Hepatocyte (in vitro differentiated cells): ENCODE measurements at regions not wholly inside any gene's neighbourhood (a gene's known extent, or its start where the extent isn't known, plus 50 kb on each side); places are given as distances from the start of the nearest gene placed in this dataset.

ENCODE experiments used
- DNase-seq: peaks from one replicate; pipeline ENCODE4 v3.0.0-alpha.2; 2016; ENCODE audit warnings: low spot score
- H2AFZ ChIP-seq: fragments of 200-600 bp; sonication (generic); 2 replicates; pipeline ENCODE4 v1.6.0; 2016; ENCODE audit warnings: antibody characterized with exemption, mild to moderate bottlenecking
- H3K27ac ChIP-seq: fragments of 200-600 bp; sonication (generic); 2 replicates; pipeline ENCODE4 v1.5.1; 2016; ENCODE audit warnings: mild to moderate bottlenecking
- H3K27me3 ChIP-seq: fragments of 200-600 bp; sonication (generic); 2 replicates; pipeline ENCODE4 v1.6.1; 2016
- H3K36me3 ChIP-seq: fragments of 200-600 bp; sonication (generic); replicated peaks from 2 replicates; pipeline ENCODE4 v1.5.1; 2016; ENCODE audit warnings: low read depth; ENCODE audit not compliant: insufficient read depth
- H3K4me1 ChIP-seq: fragments of 200-600 bp; sonication (generic); 2 replicates; pipeline ENCODE4 v1.5.1; 2016; ENCODE audit warnings: mild to moderate bottlenecking, moderate library complexity; ENCODE audit not compliant: insufficient read depth
- H3K4me2 ChIP-seq: fragments of 200-600 bp; sonication (generic); 2 replicates; pipeline ENCODE4 v1.6.0; 2016
- H3K4me3 ChIP-seq: fragments of 200-600 bp; sonication (generic); 2 replicates; pipeline ENCODE4 v1.5.1; 2016; ENCODE audit warnings: mild to moderate bottlenecking
- H3K79me2 ChIP-seq: fragments of 200-600 bp; sonication (generic); 2 replicates; pipeline ENCODE4 v1.6.0; 2017; ENCODE audit warnings: mild to moderate bottlenecking
- H3K9me2 ChIP-seq: fragments of 200-600 bp; sonication (generic); replicated peaks from 2 replicates; pipeline ENCODE4 v1.6.0; 2017; ENCODE audit warnings: mild to moderate bottlenecking; ENCODE audit not compliant: insufficient read depth
- H3K9me3 ChIP-seq: fragments of 200-600 bp; sonication (generic); 2 replicates; pipeline ENCODE4 v1.5.1; 2016; ENCODE audit warnings: low read depth, mild to moderate bottlenecking
- H4K20me1 ChIP-seq: fragments of 200-600 bp; sonication (generic); 2 replicates; pipeline ENCODE4 v1.6.0; 2016; ENCODE audit warnings: mild to moderate bottlenecking; ENCODE audit not compliant: insufficient read depth, poor library complexity, severe bottlenecking
- CTCF ChIP-seq: fragments of 200-600 bp; sonication (generic); IDR thresholded peaks from 2 replicates; pipeline ENCODE4 v1.5.1; 2016; ENCODE audit warnings: antibody characterized with exemption, mild to moderate bottlenecking; ENCODE audit not compliant: poor library complexity
- EZH2 ChIP-seq: fragments of 200-600 bp; sonication (generic); IDR thresholded peaks from 2 replicates; pipeline ENCODE4 v1.6.1; 2016; ENCODE audit warnings: antibody characterized with exemption, mild to moderate bottlenecking, borderline replicate concordance
- EZH2phosphoT487 ChIP-seq: fragments of 200-600 bp; sonication (generic); IDR thresholded peaks from one replicate; pipeline ENCODE4 v1.6.1; 2018; ENCODE audit warnings: antibody characterized with exemption, mild to moderate bottlenecking, low read depth, moderate library complexity; ENCODE audit not compliant: unreplicated experiment, severe bottlenecking
- WGBS: methylation state at CpG from one replicate; pipeline ENCODE4 v1.1.6; 2016; ENCODE audit warnings: low lambda C conversion rate; ENCODE audit errors: missing lambda C conversion rate; 5-methylcytosine and 5-hydroxymethylcytosine counted together

GRCh38 chr11:134578807-134579723 is 167.0 kb upstream of the B3GAT1 start:
- H4K20me1 ChIP-seq = no peaks in the 10 kb centered on the region
- H3K27me3 ChIP-seq = no peaks in the 10 kb centered on the region
- no peak overlapping the region for H3K27ac ChIP-seq
- no peak for DNase-seq
- H3K4me3 ChIP-seq = no peak overlapping the region
- no peaks in the 10 kb centered on the region for H3K79me2 ChIP-seq
- TF ChIP-seq CTCF (peak; percentile 29), EZH2phosphoT487 (no peak), EZH2 (no peak)
- H3K36me3 ChIP-seq = no peaks in the 10 kb centered on the region
- WGBS = 83% methylated on average over 22 of the region's 22 CpGs
- H3K4me2 ChIP-seq = no peak overlapping the region
- H3K9me3 ChIP-seq = no peaks in the 10 kb centered on the region
- H2AFZ ChIP-seq = no peak overlapping the region
- no peaks in the 10 kb centered on the region for H3K4me1 ChIP-seq
- no peaks in the 10 kb centered on the region for H3K9me2 ChIP-seq

DNA sequence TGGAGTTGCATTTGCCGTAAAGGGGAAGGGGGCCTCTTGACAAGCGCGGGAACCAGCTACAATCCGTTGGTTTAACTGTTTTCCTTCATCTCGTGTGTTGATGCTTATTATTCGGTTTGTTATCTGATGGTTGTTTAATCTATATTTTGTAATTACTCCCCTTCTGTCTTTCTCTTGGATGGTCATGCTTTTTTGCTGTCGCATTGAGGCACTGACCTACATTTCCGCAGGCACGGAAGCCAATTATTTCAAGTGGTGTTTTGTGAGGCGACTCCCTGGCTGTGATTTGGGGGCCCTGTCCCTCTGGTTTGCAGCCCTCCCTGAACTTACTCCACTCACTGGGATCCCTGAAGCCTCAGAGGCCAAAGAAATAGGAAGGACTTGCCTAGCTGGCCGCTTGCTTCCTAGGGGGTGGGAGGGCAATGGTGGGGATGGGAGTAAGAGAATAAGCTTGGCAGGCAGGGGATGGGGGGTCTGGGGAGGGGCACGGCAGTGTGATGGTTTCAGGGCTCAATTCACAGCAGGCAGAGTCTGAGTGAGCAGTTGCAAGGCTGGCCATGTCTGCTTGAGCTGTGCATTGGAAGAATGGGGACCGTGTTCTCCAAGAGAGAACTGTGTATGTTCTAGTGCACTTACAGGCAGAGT is 165.8 kb upstream of the B3GAT1 start:
- H4K20me1 ChIP-seq = no peaks in the 10 kb centered on the region
- WGBS = 81% methylated on average over 13 of the region's 13 CpGs
- no peaks in the 10 kb centered on the region for H3K36me3 ChIP-seq
- H3K4me2 ChIP-seq = no peak overlapping the region
- TF ChIP-seq CTCF (no peak), EZH2phosphoT487 (no peak), EZH2 (no peak)
- H3K4me3 ChIP-seq = no peak overlapping the region
- H2AFZ ChIP-seq = no peak overlapping the region
- H3K79me2 ChIP-seq = no peaks in the 10 kb centered on the region
- no peaks in the 10 kb centered on the region for H3K9me2 ChIP-seq
- H3K27me3 ChIP-seq = no peaks in the 10 kb centered on the region
- no peak overlapping the region for H3K27ac ChIP-seq
- DNase-seq = no peak
- H3K9me3 ChIP-seq = no peaks in the 10 kb centered on the region
- H3K4me1 ChIP-seq = no peaks in the 10 kb centered on the region

DNA sequence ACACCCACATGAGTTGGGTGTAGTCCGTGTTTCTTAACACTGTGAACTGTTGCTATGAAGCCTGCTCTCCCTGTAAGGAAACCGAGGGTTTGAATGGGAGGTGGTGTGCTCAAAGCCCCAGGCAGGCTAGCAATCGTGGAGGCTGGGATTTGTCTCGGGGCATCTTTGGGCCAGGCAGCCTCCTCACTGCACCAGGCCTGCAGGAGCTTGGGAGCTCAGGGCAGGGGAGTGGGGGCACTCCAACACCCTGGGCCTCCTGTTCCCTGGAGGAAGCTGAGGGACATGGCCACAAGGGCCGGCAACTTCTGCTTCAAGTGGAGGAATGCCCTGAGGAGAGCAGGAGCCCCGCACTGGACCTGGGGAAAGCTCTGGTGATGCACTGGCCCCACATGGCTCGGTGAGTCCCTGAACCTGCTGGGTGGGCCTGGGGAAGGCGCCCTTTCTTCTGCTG is 164.7 kb upstream of the B3GAT1 start:
- Histone ChIP-seq H3K4me2 (no peak overlapping the region), H3K9me2 (no peaks in the 10 kb centered on the region), H3K9me3 (no peaks in the 10 kb centered on the region), H3K27ac (no peak overlapping the region), H3K4me1 (no peaks in the 10 kb centered on the region), H3K27me3 (no peaks in the 10 kb centered on the region), H3K79me2 (no peaks in the 10 kb centered on the region), H3K36me3 (no peaks in the 10 kb centered on the region), H2AFZ (no peak overlapping the region), H3K4me3 (no peak overlapping the region), H4K20me1 (no peaks in the 10 kb centered on the region)
- no peak for DNase-seq
- WGBS = 81% methylated on average over 8 of the region's 8 CpGs
- no peak for TF ChIP-seq EZH2phosphoT487
- TF ChIP-seq CTCF = no peak
- no peak for TF ChIP-seq EZH2
